GM12865 (cell line): ENCODE measurements at regions not wholly inside any gene's neighbourhood (a gene's known extent, or its start where the extent isn't known, plus 50 kb on each side); places are given as distances from the start of the nearest gene placed in this dataset.
A peak's percentile ranks its signal among the peaks of the same experiment; 100 is the strongest.

ENCODE experiments used
- DNase-seq: peaks from one replicate; pipeline ENCODE4 v3.0.0; 2010; ENCODE audit warnings: low read depth
- H3K4me3 ChIP-seq: 2 replicates; pipeline ENCODE4 v1.5.1; 2011; ENCODE audit warnings: mild to moderate bottlenecking, low read depth, low read length, control low read depth
- CTCF ChIP-seq: IDR thresholded peaks from 2 replicates; pipeline ENCODE4 v1.5.1; 2011; ENCODE audit warnings: low read length, control low read depth, low read depth, inconsistent platforms; ENCODE audit not compliant: insufficient read depth; ENCODE audit errors: missing control alignments

- DNase-seq: no peak
- TF ChIP-seq CTCF: no peak
- H3K4me3 ChIP-seq: no peak overlapping the region
These were observed 439.7 kb downstream of the CCSER2 start for GRCh38 chr10:84768132-84768531.

GRCh38 chr10:84770824-84771223 is 442.4 kb downstream of the CCSER2 start:
- DNase-seq: no peak
- TF ChIP-seq CTCF: no peak
- H3K4me3 ChIP-seq: no peak overlapping the region

GRCh38 chr10:84783386-84783785 is 455.0 kb downstream of the CCSER2 start:
- TF ChIP-seq CTCF: peak; percentile 65
- no peak overlapping the region for H3K4me3 ChIP-seq
- peak; percentile 39 for DNase-seq

GRCh38 chr10:84783909-84784308 is 455.5 kb downstream of the CCSER2 start:
- no peak for DNase-seq
- no peak overlapping the region for H3K4me3 ChIP-seq
- TF ChIP-seq CTCF: no peak

- DNase-seq: no peak
- TF ChIP-seq CTCF: no peak
- H3K4me3 ChIP-seq: no peak overlapping the region
These were observed 456.4 kb downstream of the CCSER2 start for GRCh38 chr10:84784749-84785148.

GRCh38 chr10:84789026-84789425 is 460.6 kb downstream of the CCSER2 start:
- DNase-seq: no peak
- TF ChIP-seq CTCF: no peak

GRCh38 chr10:84798312-84798711 is 469.9 kb downstream of the CCSER2 start:
- TF ChIP-seq CTCF: no peak
- H3K4me3 ChIP-seq: no peak overlapping the region
- DNase-seq: no peak

More at GRCh38 chr10:84789026-84789425, 460.6 kb downstream of the CCSER2 start:
- H3K4me3 ChIP-seq: no peak overlapping the region
